CD4-positive, alpha-beta T cell treated with Interferon gamma for 1 hour (primary cell): ENCODE measurements at regions not wholly inside any gene's neighbourhood (a gene's known extent, or its start where the extent isn't known, plus 50 kb on each side); places are given as distances from the start of the nearest gene placed in this dataset.
A peak's percentile ranks its signal among the peaks of the same experiment; 100 is the strongest.

Experiments used
- DNase-seq: peaks from one replicate; pipeline ENCODE4 v3.0.0-alpha.2; 2020

DNA sequence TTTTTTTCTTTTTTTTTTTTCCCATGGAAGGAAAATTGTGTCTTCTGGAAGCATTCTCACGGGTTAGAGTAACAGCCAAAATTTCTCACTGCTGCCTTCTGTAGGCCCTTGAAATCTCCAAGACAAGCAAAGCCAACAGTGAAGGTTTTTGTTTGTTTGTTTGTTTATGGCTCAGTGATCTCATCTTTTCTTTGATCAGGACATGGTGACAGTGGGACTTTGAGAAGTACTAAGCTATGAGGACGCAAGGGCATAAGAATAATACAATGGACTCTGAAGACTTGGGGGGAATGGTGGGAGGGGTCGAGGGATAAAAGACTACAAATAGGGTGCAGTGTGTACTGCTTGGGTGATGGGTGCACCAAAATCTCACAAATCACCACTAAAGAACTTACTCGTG is 419.4 kb downstream of the PTPRC start:
- no peak for DNase-seq

DNA sequence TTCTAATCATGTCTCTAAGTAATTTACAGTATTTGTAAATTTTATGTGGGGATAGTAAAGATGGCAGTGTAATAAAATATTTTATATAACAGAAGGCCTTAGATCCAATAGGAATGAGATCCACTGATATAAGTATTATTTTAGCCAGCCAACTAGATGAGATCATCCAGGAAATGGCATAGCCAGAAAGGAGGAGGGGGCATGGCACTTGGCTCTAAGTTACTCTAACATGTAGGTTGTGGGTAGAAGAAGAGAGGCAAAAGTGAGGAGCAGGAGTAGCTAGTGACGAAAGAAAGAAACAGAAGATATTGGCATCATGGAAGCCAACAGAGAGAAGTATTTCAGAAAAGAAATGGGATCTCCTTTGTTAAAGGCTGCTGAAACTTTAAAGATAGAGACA is 426.1 kb downstream of the PTPRC start:
- DNase-seq = no peak

DNA sequence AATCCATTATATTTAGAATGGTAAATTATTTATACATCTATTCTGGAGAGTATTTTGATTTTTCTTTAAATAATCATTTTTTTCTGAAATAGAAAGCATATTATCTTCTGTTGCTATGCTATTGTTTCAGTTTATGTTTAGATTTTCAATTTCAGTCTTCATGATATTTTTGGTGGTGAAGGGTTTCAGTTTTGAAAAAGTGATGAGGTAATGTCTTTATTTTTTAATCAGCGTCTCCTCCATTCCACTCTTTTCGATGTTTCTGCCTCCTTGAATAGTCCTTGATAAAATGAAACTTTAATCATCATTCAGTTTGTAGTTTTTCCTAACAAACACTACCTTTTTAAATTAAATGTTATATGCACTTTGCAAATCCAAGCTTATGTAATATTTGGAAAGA is 428.6 kb downstream of the PTPRC start:
- DNase-seq = no peak

DNA sequence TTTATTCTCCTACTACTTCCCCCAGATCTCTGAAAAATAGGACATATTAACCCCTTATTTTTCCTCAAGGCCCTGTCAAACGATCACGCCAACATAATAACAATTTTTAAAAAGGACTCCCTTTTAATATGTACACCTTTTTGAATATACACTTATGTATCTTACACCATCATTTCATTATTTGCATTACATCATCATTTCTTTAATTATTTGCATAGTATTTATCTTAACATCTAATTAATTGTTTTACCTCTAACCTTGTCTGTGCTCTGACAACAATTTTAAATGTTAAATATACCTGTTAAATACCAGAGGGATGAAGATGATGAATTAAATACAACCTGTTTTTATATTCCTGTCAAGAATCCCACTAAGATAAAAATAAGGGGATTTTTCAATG is 432.2 kb downstream of the PTPRC start:
- no peak for DNase-seq

DNA sequence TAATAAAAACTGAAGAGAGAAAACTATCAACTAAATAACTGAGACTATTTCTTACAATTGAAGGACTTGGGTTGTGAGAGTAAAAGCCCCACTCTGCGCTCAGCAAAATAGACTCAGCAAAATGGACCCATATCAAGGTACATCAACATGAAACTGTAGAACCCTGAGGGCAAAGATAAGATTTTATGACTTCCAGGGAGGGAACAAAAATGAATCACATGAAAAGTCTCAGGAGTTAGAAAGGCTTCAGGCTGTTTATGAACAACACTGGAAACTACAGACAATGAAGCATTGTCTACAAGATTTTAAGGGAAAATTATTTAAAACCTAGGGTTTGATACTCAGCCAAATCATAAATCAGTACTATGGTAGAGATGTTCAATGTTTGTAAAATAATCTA is 434.3 kb downstream of the PTPRC start:
- DNase-seq = no peak

DNA sequence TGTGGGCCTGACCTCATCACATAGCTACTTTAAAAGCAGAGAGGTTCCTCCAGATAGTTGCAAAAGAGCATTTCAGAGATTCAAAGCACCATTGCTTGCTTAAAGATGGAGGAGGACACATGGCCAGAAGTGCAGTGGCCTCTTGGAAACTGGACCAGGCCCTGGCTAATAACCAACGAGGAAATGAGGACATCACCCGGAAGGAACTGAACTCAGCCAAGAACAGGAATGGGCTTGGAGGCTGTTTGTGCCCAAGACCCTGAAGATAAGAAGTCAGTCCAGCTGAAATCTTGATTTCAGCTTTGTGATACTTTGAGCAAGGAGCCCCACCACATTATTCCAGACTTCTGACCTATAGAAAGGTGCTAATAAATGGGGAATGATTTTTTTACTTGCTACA is 437.0 kb downstream of the PTPRC start:
- DNase-seq = no peak

DNA sequence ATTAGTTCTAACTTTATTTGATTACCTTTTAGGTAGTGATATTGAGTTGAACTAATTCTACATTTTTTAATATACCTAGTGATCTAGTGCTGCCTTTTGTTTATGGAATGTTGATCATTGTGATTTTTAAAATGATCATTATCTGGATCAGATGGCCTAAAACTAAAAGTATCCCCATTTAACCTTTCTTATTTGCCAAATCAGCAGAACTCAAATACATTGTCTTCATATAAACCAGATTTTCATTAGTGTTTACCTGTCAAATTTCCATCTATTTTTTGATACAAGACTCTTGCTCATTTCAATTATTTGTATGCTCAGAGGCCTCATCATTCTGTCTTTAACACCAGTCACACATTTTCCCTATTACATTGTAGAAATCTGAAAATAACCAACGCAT is 441.2 kb downstream of the PTPRC start:
- DNase-seq = no peak

DNA sequence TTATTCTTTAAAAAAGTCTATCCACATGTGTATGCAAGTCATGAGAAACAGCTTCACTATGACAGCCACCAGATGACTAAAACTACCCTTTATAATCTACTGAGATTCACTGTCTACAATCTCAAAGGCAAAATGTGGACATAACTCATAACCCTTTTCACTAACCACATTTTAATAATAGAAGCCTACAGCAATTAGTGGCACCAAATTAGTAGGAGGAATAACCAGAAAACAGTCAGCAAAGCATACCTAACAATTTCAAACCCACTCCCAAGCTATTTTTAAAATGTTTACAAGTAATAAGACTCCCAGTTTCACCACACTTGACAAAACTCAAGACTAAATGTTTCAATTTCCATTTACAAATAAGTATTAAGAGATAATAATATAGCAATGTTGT is 442.9 kb downstream of the PTPRC start:
- DNase-seq = no peak

DNA sequence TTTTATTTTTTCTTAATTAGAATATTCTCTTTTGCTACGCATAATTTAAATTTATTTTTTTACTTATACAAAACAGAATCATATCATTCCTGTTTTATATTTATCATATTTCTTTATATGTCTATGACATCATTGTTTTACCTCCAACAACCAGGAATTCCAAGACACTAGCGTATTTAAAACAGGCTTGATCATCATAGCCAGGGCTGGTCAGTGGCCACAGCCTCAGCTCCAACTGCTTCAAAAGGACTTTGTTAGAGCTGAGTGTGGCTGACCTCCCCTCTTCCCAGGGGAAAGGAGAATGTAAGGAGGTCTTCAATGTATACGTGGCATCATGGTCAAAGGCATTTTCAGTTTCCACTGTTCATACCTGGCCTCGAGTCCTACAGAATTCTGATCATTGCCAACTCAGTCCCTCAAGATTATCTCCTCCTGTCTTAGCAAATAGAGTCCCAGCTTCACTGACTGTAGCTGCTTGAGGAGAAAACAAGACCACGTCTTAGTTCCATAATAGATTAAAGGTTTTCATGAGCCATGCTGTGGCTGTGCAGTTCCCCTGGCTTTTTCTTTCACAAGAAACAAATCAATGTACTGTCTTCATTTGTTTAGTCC is 444.0 kb downstream of the PTPRC start:
- no peak for DNase-seq

DNA sequence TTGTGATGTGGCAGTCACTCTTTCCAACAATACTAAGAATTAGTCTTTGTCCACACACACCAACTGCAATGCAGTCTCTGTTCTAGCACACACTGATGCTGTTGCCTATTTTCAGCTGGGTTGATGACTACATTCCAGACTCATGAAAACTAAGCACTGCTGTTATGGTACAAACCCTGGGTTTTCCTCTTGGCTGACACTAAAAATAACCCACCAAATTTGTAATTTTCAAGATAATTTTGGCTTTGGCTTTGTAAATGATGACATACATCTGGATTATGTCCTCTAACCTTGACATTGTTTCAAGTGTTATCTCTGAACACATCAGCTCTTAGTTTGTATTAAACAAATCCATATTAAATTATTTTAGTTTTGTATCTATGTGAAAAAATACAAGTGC is 444.8 kb downstream of the PTPRC start:
- DNase-seq = no peak

DNA sequence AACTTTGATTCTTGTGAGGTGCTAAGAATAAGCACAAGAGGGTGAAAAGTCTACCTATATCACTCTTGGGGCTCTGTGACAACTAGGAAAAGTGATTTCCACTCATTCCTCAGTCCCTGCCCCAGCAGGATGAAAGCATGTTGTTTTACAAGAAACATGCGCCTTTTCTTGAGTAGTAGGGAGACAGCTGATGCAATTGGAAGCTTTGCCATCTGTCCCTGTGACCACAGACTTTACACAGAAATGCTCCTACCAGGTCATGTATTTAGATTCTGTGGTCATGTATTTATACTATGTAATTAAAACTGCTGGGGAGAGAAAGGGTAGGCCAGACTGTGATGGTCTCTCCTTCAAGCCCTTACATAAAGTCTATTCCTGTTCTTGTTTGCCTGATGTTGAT is 445.5 kb downstream of the PTPRC start:
- DNase-seq = no peak

DNA sequence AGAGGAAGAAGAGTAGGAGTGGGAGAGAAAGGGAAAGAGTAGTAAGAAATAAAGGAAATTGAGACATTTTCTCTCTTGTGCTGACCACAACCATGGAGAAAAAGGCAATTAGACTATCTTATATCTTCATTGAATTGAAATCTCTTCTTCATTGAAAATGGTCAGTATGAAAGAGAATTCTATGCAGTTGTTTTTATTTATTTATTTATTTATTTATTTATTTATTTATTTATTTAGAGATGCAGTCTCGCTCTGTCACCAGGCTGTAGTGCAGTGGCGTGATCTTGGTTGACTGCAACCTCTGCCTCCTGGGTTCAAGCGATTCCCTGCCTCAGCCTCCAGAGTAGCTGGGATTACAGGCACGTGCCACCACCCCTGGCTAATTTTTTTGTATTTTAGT is 447.1 kb downstream of the PTPRC start:
- DNase-seq = no peak

DNA sequence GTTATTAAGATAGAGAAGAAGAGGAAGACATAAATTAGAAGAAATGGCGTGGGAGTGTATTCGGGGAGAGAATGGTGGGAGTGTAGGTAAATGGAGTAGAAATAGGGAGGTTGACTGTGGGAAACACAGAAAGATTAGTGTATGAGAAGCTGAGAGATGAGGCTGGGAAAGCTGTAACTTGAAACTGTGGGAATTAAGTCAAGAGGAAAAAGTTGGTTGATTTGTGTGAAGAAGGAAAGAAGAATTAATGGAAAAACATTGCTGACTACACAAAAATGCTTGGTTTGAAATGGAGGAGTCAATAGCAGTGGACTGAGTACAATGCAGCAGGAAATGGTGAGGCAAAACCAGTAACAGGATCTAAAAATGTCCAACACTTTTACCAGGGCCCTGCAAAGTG is 448.3 kb downstream of the PTPRC start:
- DNase-seq = no peak

DNA sequence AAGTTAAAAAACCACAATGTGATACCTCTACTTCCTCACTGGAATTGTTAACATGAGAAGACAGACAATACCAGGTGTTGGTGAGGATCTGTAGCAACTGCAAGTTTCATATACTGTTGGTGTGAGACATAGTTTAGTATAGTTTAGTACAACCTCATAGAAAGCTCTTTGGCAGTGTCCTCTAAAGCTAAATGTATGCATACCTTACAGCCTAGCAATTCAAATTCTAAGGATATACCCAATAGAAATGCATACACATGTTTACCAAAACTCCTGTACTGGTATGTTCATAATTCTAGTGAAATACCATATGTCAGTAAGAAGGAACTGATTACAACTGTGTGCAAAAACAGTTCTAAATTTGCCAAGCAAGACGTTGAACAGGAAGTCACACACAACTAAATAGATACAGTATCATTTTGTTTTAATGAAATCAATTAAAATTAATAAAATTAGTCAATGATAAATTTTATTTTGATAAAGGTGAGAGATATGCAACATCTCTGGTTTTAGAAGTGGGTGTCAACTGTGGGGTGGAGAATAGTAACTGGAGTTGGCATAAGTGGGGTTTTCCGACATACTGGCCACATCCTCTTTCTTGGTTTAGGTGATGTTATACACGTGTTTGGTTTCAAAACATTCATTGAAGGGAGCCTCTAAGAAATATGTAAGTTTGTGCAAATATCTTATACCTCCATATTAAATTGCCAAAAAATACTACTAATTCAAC is 450.7 kb downstream of the PTPRC start:
- peak; percentile 31 for DNase-seq

DNA sequence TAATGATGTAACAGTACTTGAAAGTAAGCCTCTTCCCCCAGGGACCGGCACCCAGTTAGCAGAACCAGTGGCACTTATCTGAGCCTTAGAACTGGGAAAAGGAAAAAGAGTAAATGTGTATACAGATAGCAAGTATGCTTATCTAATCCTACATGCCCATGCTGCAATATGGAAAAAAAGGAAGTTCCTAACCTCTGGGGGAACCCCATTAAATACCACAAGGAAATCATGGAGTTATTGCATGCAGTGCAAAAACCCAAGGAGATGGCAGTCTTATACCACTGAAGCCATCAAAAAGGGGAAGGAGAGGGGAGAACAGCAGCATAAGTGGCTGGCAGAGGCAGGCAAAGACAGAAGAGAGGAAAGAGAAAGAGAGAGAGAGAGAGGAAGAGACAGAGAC is 456.8 kb downstream of the PTPRC start:
- peak; percentile 4 for DNase-seq

DNA sequence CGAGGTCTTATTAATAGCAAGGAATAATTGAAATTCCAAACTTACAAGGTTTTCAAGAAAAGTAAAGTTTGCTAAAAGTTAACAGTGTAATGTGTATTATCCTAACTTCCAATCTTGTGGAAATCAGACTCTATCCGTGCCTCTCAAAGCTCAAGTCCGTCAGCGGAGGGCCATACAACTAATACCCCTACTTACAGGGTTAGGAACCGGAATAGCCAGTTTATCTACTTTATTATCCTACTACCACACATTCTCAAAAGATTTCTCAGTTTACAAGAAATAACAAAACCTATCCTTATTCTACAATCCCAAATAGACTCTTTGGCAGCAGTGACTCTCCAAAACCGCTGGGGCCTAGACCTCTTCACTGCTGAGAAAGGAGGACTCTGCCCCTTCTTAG is 457.8 kb downstream of the PTPRC start:
- no peak for DNase-seq

DNA sequence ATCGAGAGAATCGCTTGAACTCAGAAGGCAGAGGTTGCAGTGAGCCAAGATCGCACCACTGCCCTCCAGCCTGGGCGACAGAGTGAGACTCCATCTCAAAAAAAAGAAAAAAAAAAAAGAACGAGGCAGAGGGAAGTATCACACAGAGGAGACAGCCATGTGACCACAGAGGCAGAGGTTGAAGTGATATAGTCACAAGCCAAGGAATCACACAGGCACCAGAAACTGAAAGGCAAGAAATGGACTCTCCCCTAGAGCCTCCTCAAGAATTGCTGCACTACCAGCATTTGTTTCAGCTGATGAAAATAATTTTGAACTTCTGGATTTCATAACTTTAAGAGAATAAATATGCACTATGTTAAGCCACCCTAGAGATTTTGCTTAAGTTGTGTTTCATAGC is 459.6 kb downstream of the PTPRC start:
- DNase-seq = no peak

DNA sequence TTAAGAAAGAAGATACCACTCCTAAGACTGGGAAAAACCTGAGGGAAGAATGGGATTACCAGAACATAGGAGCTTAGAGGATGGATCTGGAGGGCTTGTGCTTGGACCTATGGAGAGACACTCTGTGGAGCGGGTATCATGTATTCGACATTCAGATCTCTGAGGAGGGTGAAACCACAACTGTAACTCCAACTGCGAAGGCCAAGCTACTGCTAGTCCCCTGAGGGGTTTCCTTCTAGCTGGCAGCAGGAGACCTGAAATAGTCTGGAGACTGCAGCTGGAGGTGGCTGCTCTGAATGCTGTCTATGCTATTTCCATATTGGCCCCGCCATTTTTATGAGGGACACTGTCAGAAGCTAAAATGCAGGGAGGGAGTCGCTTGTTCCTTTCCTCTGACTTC is 462.3 kb downstream of the PTPRC start:
- DNase-seq = no peak

DNA sequence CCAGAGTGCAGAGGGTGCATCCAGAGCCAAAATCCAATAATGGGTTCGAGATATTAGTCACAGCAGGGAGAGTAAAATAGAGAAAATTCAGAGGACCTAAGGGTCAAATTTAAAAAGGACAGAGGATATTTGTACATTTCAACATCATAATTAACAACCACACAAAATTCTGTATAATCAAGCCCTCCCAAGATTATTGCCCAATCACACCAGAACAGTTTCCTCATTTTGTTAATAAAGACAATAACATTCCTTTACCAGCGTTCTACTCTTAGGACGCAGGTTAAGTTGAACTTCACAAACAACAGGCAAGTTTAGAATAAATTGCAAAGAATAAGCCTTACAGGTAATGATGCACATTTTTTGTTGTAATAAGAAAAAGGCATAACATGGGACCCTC is 462.8 kb downstream of the PTPRC start:
- no peak for DNase-seq

DNA sequence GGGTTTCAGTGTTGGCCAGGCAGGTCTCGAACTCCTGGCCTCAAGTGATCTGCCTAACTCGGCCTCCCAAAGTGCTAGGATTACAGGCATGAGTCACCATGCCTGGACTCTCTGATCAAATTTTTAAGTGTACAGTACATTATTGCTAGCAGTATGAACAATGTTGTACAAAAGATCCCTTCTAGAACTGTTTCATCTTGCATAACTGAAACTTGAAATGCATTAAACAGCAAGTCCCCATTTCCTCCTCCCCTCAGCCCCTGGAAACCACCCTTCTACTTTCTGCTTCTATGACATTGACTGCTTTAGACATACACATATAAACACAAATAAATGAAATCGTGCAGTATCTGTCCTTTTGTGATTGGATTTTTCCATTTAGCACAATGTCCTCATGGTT is 463.4 kb downstream of the PTPRC start:
- no peak for DNase-seq

DNA sequence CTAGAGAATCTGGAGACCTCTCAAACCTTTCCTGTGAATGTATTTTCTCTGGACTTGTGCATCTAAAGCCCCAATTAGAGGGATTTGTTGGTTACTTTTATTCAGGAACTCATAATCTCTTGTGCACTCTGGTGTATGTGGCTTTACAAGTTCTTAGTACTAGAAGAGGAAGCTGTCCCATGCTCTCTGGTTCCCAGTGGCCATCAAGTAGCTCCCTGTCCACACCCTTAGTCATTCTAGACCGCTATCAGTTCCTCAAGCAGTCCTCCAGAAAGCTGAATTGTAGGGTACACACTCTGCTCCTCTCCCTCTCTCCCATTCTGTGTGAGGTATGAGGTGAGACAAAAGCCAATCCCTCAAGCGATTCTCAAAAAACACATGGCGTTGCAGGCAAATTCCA is 470.3 kb downstream of the PTPRC start:
- no peak for DNase-seq

DNA sequence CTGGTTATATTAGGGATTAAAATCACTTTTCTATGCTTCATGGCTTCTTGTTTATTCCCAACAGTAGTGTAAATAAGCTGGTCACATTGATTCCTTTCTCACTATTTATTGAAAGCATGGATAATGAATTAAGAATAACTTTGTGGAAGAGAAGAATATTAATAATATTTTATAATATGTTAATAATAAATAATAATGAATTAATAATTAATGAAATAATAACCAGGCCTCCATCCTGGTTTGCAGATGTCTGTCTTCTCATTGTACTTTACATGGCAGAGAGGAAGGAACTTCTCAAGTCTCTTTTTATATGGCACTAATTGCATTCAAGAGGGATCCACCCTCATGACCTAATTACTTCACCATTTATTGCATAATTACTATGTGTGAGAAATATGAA is 473.5 kb downstream of the PTPRC start:
- no peak for DNase-seq

DNA sequence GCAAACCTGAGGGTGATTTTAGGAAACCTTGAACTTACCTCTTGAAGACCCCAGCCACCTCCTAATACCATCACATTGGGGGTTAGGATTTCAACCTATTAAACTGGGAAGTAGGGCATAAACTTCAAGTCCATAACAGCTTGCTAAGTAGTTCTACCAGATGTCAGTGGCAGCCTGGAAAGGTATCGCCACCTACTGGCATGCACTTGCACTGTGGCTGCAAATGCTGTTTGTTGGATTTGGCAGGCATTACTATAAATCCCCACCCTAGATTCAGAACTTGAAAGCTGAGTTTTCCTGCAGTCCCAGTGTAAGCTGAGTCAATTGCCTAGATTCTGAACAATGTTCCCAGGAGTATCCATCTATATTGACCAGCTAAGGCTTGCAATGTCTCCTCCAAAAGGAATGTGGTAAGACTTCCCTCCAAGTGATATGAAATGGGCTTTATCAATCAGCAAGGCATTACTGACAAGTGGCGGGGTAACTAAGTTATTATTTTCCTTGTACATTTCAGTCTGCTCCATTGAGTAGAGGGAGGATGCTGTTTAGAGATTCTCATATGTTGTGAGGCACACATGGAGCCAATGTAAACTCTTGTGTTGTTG is 474.5 kb downstream of the PTPRC start:
- DNase-seq = peak; percentile 56

DNA sequence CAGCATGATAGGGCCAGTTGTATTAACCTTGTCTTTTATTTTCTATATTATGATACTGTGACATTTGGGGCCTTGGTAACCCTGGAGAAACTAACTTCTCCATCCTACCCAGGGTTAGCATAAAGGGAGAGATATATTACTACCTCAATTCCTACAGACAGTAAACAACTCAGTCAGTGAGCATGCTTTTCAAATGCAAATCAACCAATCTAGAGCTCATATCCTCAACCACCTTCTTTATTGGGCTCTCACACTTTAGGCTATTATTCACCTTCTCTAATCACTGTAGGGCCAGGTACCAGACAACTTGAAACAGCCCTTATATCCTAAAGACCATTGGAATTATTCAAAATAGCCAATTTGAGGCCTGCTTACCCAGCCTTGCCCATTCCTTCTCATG is 477.6 kb downstream of the PTPRC start:
- DNase-seq = no peak

DNA sequence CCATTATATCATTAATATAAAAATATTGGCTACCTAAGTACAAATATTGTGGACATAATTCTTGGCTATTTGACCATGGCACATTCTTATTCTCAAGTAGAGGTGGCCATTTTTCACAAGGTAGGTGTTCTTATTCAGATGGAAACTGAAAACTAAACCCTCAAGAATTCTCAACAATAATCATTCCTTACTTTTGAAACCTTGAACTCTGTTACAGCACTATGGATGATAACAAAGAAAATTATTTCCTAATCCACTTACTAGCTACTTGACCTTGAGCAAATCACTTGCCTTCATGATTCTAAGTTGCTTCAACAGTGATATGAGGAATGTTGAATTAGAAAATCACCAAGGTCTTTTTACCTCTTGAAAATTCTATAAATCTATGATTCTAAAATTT is 482.2 kb downstream of the PTPRC start:
- DNase-seq = no peak
